DND-41 (cell line): ENCODE measurements at regions not wholly inside any gene's neighbourhood (a gene's known extent, or its start where the extent isn't known, plus 50 kb on each side); places are given as distances from the start of the nearest gene placed in this dataset.

Experiments used
- EZH2 ChIP-seq: IDR thresholded peaks from 3 replicates; pipeline ENCODE4 v1.6.1; 2012; ENCODE audit warnings: borderline replicate concordance, low read depth, mild to moderate bottlenecking, moderate library complexity, low read length, inconsistent platforms; ENCODE audit not compliant: severe bottlenecking
- TF ChIP-seq, protein P1 (sequence below): IDR thresholded peaks from 2 replicates; pipeline ENCODE4 v1.5.1; 2012; ENCODE audit warnings: borderline replicate concordance, low read length, moderate library complexity, mild to moderate bottlenecking; ENCODE audit not compliant: poor library complexity, severe bottlenecking; ENCODE audit errors: extremely low read depth

DNA sequence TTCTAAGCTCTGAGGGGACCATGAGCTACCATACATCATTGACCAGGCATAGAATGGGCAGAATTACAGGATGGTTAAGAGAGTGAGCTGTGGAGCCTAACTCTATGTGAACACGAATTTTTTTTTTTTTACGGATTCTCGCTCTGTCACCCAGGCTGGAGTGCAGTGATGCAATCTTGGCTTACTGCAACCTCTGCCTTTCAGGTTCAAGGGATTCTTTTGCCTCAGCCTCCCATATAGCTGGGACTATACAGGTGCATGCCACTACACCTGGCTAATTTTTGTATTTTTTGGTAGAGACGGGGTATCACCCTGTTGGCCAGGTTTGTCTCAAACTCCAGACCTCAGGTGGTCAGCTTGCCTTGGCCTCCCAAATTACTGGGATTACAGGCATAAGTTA is 72.8 kb upstream of the PCAT7 start:
- TF ChIP-seq, protein P1, sequence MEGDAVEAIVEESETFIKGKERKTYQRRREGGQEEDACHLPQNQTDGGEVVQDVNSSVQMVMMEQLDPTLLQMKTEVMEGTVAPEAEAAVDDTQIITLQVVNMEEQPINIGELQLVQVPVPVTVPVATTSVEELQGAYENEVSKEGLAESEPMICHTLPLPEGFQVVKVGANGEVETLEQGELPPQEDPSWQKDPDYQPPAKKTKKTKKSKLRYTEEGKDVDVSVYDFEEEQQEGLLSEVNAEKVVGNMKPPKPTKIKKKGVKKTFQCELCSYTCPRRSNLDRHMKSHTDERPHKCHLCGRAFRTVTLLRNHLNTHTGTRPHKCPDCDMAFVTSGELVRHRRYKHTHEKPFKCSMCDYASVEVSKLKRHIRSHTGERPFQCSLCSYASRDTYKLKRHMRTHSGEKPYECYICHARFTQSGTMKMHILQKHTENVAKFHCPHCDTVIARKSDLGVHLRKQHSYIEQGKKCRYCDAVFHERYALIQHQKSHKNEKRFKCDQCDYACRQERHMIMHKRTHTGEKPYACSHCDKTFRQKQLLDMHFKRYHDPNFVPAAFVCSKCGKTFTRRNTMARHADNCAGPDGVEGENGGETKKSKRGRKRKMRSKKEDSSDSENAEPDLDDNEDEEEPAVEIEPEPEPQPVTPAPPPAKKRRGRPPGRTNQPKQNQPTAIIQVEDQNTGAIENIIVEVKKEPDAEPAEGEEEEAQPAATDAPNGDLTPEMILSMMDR: no peak
- TF ChIP-seq EZH2: no peak
